ENCODE measurements at regions not wholly inside any gene's neighbourhood (a gene's known extent, or its start where the extent isn't known, plus 50 kb on each side); places are given as distances from the start of the nearest gene placed in this dataset.

DNA sequence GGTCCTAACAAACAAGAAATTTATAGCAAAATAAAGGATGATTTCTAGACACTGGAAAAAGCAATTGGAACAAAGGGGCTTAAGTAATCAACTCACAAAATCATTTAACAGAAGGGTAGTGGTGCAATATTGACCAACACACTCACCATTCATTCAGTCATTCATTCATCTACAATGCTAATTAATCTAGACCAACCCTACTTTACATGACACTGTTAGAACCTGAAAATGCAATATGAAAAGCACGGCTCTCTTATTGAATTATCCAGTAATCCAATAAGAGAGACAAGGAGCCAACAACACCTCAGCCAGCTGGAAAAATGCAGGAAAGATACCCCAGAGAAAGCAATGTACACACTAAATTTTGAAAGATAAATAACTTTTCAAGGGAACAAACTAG, 310.8 kb upstream of the NR5A2 start:
- DNase-seq = no peak

- no peak for DNase-seq
These were observed 308.2 kb upstream of the NR5A2 start for GRCh38 chr1:199719156-199719842.

DNA sequence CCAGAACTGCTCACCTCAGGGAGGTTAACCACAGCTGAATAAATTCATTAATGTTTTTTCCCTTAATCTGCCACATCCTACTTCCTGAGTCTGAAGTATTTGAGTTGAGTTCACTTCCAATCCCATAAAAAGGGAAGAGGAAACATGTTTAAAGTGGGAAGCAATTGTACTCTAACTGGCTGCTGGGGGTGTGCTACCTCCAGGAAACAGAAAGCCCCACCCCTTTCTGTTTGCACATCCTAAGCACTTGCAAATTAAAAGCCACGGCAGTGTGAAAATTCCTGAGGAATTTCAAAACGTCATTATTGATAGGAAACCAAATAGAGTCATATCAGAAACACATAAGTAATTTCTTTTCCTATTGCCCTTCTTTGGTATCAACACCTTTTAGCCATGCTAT, 307.0 kb upstream of the NR5A2 start:
- no peak for DNase-seq

GRCh38 chr1:199721001-199721400, 306.5 kb upstream of the NR5A2 start:
- DNase-seq = no peak

DNA sequence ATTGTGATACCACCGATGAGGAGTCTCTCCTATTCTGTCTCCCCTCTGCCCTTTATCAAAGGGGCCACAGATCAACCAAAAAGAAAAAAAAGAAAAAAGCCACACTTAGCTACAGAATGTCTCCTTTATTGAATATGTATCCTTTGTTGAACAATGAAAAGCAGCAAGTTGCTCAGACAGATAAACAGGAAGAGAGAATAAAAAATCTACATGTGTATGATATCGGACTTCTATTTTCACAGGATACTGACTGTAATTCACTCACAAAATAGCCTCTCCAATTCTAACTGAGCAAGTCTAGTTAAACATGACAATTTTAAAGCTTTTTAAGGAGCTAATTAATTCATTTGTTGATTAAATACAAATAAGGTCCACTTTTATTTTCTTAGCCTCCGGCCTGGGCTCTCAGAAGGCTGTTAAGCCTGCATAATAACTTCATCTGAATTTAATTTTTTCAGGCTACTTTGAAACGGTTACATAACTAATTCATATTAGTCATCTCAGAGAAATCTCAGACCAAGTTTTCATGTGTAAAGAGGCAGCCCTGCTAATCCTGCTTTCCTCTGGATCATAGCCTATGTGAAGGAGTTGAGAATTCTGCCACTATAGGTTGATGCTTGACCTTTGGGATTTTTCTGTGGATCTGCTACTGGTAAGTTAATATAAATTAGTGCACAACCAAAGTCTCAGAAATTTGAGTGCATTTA, 304.1 kb upstream of the NR5A2 start:
- no peak for DNase-seq

DNA sequence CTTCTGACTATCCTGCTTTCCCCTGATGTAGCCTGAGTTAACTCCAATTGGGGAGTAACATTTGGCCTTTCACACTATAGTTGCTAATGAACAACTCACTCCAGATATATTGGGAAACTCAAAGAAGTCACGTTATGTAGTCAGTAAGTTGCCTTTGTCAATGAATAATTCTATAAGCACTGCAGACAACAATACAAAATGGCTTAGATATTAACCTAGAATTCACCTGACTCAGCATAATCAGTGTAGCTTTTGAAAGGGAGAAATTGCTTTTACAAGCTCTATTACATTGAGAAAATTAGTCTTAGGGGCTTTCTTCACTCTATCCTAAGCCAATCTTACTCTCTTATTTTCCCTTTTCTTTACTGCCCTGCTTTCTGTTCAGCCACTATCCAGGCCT, 303.5 kb upstream of the NR5A2 start:
- DNase-seq = no peak

DNA sequence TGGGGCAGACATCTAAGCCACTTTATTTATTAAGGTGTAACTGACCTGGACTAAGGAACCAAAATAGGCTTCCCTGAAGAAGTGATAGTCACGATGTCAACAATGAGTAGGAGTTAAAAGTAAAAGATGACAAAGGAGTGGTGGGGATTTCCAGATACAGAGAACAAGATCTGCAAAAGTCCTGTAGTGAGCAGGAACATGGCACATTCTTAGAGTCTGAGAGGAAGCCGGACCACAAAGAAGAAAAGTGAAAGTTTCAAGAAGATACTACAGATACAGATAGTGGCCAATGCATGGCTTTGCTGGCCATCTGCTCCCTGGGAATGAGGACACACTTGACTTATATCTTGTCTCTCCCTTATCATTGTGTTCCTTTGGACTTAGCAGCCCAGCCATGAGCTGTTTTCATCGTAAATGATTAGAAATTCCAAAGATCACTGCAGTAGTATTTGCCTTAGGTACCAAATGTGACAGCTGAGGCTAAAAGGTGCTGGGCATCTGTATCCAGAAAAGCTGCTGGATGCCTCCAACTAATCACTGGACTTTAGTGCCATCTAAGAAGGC, 302.4 kb upstream of the NR5A2 start:
- DNase-seq = no peak

DNA sequence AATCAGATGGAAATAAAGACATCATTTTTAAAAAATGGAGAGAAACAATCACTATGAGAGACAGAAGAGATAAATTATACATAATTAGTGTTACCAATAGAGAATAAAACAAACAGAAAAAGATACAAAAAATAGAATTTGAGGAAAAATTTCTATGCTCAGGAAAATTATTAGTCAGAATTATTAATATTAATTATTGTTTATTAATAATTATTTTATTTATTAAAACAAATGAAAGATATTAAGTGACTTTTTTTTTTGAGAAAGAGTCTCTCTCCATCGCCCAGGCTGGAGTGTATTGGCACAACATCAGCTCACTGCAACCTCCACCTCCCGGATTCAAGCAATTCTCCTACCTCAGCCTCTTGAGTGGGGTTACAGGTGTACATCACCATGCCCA, 299.8 kb upstream of the NR5A2 start:
- no peak for DNase-seq

- no peak for DNase-seq
These were observed 299.2 kb upstream of the NR5A2 start for GRCh38 chr1:199728345-199728744.

GRCh38 chr1:199733125-199733524, 294.4 kb upstream of the NR5A2 start:
- no peak for DNase-seq

- DNase-seq = peak in 2 of 3 experiments; percentile 25 to 74
These were observed 293.3 kb upstream of the NR5A2 start for GRCh38 chr1:199734186-199734585.

GRCh38 chr1:199735660-199736059, 291.9 kb upstream of the NR5A2 start:
- DNase-seq = no peak

DNA sequence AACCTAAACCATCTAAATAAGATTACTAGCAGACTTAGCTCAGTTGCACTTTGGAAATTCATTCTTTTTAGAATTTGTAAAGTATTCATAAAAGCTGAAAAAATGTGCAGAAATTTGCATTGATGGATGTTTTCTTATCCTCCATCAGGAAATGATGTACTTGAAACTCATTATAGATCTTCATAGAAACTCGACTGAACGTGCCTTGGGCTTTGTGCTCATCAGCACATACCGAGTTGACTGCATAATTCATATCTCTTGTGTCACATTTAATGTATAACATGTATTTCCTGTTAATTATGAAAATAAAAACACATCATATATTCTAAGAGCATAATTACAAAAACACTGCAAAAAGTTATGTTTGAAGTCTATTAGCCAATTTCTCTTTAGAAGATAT, 290.9 kb upstream of the NR5A2 start:
- peak in 1 of 3 experiments; percentile 9 for DNase-seq

DNA sequence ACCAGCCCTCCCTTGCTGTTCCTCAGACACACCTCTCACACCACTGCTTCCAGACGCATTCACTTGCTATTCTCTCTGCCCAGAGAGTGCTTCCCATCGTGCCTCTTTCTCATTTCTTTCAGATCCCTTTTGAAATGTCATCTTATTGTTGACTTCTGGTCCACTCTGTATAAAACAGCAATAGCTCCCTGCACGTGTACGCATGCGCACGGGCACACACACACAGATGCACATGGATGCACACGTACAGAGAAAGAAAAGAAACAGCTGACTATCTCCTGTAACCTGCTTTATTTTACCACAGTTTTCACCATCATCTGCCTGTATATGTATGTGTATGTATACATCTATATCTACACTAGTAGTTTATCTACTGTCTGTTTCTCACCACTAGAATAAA, 285.9 kb upstream of the NR5A2 start:
- no peak for DNase-seq

DNA sequence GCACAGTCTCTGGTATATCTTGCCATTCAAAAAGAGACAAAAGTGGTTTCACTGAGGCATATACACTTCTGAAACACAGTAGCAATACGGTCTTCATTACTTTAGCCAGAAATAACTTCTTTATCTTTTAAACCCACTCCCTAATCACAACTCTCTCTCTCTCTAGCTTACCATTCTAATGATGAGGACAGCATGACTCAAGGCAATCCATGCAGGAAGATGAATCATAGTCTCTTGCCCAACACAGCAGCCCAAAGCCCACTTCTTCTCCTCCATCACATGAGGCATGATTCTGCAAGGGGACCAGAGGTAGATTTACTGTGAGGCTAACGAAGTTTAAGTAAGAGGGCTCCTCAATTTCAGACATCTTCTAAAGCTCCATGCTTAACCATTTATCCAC, 285.0 kb upstream of the NR5A2 start:
- DNase-seq = no peak

DNA sequence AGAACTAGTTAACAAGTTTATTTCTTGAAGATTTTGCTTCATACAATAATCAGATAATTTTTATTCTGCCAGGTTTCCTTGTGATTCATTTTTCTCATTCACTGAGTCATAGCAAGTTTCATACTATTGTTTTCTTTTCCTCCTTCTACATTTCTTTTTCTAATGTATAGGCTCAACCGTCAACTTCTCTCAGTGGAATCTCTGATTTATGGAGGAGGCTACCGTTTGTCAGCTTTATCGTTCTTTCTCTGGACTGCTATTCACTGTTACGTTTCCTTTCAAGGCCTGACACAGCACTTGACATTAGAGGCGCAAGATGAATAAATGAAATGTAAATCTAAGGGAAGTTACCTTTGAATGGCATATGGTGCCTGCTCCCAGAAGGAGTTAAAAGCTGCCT, 284.3 kb upstream of the NR5A2 start:
- DNase-seq = no peak

DNA sequence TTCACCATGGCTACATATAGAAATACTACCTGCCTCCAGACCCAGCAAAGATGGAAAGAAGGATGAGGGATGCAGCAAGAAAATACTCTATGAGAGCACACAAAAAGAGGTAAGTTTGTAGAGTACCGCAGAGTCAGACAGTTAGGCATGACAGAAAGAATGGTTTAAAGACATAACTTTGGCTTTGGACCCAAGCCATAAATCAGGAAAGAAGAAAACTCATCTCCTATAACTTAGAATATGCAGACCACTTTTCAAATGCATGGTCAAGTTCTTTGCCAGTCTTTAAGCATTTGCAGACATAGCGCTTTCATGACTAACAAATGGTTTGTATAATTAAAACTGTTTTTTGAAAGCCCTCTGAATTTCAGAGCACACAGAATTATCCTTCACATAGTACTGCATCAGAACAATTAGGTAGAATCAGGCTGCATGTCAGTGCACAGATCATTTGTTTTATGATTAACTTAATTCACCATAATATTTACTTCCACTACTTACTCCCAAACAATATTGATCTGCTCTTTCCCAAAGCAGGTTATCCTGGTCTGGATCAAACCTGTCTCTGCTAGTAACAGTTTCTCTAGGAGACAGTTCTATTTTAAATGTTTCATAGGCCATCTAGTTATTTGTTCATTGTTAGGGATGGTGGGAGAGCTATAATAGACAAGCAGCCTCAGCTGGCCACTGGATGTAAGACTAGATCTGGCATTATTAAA, 280.7 kb upstream of the NR5A2 start:
- no peak for DNase-seq

GRCh38 chr1:199747984-199748383, 279.5 kb upstream of the NR5A2 start:
- DNase-seq = peak in 1 of 3 experiments; percentile 51

- no peak for DNase-seq
These were observed 276.0 kb upstream of the NR5A2 start for GRCh38 chr1:199751506-199751905.

GRCh38 chr1:199751962-199752687, 275.4 kb upstream of the NR5A2 start:
- no peak for DNase-seq

DNA sequence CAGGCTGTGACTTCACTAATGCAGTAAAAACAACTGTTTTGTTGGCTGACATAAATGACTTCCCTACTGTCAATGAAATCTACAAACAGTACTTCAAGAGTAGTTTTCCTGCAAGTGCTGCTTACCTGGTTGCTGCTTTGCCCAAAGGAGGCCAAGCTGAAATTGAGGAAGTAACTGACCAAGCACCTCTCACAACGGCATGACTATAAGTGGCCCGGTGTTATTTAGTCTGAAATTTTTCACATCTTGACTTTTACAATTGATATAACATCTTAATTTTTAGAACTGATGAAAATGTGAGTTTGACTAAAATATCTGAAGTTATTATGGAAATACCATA, 274.9 kb upstream of the NR5A2 start:
- DNase-seq = no peak

- no peak for DNase-seq
These were observed 274.0 kb upstream of the NR5A2 start for GRCh38 chr1:199753513-199753912.

DNA sequence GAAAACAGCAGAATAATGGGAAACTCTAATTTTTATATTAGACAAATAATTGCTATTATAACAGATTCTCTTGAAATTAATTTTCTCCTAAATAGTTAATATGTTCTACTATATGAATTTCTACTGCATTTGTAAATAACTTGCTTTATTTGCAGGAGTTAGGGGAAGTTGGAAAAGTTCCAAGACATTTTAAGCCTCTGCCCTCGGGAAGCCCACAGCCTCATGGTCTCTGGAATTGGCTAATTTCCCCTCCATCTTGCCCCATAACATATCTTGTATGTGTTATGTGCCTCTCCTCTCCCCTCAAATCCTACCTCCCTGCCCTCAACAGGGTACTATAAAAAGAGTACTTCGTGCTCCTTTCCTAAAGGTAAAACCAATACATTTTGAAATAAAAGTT, 271.4 kb upstream of the NR5A2 start:
- no peak for DNase-seq
